HG03097 (cell line): ENCODE measurements at regions not wholly inside any gene's neighbourhood (a gene's known extent, or its start where the extent isn't known, plus 50 kb on each side); places are given as distances from the start of the nearest gene placed in this dataset.
A peak's percentile ranks its signal among the peaks of the same experiment; 100 is the strongest.

ENCODE experiments used
- ATAC-seq: cut with Tn5 transposase; IDR thresholded peaks from one replicate; pipeline ENCODE4 v1.9.1; 2021; ENCODE audit not compliant: unreplicated experiment, low FRiP score

GRCh38 chr11:32531528-32531927, 52.1 kb upstream of the EIF3M start:
- ATAC-seq = no peak

DNA sequence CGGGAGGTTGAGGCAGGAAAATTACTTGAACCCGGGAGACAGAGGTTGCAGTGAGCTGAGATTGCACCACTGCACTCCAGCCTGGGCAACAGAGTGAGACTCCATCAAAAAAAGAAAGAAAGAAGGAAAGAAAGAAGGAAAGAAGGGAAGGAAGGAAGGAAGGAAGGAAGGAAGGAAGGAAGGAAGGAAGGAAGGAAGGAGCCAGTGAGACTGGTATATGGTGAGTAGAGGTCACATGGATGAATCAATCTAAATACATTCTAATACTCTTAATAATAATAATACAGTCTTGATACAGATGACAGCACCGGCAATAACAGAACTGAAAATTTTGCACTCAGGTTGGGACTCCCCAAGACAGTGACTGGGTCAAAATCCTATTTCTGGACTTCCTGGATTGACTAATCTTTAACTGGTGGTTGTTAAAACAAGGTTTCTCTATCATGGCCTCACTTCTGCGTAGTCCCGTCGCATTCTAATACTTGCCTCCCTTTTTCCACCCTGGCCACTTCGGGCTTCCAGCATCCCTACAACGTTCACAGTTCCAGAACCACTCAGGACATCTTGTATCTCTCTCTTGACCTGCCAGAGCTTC, 53.5 kb upstream of the EIF3M start:
- peak; percentile 97 for ATAC-seq

GRCh38 chr11:32527261-32528175, 56.1 kb upstream of the EIF3M start:
- ATAC-seq = no peak

GRCh38 chr11:32526760-32527159, 56.9 kb upstream of the EIF3M start:
- no peak for ATAC-seq

DNA sequence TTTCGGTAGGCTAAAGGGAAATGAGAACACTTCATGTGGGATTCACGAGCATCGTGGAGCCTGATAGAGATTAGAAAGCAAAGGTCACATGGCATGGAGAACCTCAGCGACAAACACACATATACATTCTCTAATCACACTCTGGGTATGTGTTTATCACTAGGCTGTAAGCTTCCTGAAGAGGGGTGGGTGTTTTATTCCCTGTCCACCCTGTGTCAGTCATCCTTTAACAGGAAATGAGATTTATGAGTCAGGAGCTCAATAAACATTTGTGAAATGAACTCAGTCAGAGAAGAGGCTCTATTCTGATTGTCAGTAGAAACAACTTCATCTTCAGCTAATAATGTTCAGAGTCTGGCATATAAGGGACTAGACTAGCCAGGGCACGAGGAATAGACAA, 71.7 kb upstream of the EIF3M start:
- ATAC-seq = no peak

GRCh38 chr11:32510039-32510438, 73.6 kb upstream of the EIF3M start:
- no peak for ATAC-seq

DNA sequence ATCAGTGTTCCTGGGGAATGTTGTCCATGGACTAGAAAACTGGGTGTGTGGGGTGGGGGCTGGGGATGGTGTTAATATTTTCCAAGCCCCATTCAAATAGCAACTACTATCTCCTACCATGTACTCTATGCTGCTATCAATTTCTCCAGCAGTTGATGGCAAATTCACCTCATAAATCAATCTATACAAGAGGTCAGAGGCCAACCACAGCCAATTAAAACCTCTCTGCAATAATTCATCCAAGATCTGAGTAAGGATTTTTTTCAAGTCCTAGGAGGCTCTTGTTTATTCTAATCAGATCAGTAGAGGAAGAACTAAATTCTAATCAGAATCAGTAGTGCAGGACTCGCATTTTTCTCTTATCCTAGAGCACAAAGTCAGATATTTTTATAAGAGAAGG, 73.4 kb upstream of the WT1 start:
- no peak for ATAC-seq

GRCh38 chr11:32500001-32500400, 64.7 kb upstream of the WT1 start:
- no peak for ATAC-seq

GRCh38 chr11:32497951-32498350, 62.6 kb upstream of the WT1 start:
- no peak for ATAC-seq

DNA sequence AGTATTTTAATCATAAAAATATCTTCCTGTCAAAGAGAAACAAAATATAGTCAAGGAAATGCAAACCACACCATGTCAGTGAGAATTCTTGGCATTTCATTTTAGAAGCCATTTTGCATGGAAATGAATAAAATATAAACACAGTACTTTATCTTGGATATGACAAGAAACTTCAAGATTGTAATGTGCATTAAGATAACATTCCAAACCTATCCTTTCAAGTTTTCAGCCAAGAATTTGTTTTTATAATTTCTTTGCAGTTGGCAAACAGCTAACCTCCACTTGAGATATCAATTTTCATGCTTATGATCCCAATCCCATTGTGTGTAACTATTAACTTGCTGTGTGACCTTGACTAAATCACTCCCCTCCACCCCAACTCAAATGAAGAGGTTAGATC, 59.3 kb upstream of the WT1 start:
- no peak for ATAC-seq

DNA sequence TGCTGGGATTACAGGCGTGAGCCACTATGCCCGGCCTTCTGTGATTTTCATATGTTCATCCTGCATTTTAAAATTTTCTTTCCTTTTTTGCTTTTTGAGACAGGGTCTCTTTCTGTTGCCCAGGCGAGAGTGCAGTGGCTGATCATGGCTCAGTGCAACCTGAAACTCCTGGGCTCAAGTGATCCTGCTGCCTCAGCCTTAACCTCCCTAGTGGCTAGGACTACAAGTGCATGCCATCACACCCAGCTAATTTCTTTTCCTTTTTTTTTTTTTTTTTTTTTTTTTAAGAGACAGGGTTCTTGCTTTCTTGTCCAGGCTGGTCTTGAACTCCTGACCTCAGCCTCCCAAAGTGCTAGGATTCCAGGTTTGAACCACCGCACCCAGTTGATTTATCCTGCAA, 54.1 kb upstream of the WT1 start:
- ATAC-seq = no peak

- no peak for ATAC-seq
These were observed 51.9 kb upstream of the WT1 start for GRCh38 chr11:32487270-32487669.

DNA sequence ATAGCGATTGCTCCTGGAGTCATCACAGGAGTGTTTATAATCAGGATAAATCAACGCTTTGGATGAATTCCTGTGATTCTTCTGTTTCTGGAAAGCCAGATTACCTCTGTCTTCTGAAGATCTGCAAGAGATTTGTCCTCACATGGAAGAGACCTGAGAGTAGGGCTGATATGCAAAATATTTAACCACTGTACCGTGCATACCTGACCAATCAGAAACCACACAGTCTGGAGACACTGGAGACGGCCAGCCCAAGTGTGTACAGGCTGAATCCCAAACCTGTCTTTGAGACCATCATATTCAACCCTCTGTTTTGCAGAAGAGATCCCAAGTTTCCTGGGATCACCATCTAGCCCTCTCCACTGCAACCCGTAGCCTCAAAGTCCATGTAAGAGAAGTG, 50.4 kb upstream of the WT1 start:
- ATAC-seq = no peak
